ENCODE measurements at regions not wholly inside any gene's neighbourhood (a gene's known extent, or its start where the extent isn't known, plus 50 kb on each side); places are given as distances from the start of the nearest gene placed in this dataset.

DNA sequence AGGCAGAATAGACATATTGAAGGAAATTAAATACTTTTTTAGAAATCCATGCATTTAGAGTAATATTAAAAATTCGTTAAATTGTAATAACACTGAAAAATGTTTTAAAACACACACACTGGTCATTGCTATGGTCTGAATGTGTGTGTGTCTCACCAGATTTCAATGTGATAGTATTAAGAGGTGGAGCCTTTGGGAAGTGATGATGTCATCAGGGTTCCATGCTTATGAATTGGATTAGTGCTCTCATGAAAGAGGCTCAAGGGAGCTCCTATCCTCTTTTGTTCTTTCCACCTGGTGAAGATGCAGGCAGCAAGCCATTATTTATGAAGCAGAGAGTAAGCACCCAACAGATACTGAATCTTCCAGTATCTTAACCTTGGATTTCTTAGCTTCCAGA, 441.8 kb downstream of the CDH2 start:
- TF ChIP-seq, protein P1, sequence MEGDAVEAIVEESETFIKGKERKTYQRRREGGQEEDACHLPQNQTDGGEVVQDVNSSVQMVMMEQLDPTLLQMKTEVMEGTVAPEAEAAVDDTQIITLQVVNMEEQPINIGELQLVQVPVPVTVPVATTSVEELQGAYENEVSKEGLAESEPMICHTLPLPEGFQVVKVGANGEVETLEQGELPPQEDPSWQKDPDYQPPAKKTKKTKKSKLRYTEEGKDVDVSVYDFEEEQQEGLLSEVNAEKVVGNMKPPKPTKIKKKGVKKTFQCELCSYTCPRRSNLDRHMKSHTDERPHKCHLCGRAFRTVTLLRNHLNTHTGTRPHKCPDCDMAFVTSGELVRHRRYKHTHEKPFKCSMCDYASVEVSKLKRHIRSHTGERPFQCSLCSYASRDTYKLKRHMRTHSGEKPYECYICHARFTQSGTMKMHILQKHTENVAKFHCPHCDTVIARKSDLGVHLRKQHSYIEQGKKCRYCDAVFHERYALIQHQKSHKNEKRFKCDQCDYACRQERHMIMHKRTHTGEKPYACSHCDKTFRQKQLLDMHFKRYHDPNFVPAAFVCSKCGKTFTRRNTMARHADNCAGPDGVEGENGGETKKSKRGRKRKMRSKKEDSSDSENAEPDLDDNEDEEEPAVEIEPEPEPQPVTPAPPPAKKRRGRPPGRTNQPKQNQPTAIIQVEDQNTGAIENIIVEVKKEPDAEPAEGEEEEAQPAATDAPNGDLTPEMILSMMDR (IDR thresholded peaks at IDR 0.05; ENCODE audit: insufficient read depth, low read depth, low read length), result no peak
- TF ChIP-seq EZH2 (IDR thresholded peaks at IDR 0.05; ENCODE audit: insufficient read depth, low read length), result no peak

Data from astrocyte (in vitro differentiated cells and primary cell).